Liver (tissue), 8 donors: ENCODE measurements at regions not wholly inside any gene's neighbourhood (a gene's known extent, or its start where the extent isn't known, plus 50 kb on each side); places are given as distances from the start of the nearest gene placed in this dataset.

Experiments
- DNase-seq: peaks from one replicate; pipeline ENCODE4 v3.0.0-alpha.2; 2017; ENCODE audit warnings: low spot score
- H3K27ac ChIP-seq, 2 donors: one replicate each; pipeline ENCODE4 v1.7.0; 2013; ENCODE audit warnings: inconsistent platforms in 2 of 2, low read length in 2 of 2, control low read depth in 1 of 2, low read depth in 1 of 2, mild to moderate bottlenecking in 1 of 2
- H3K27me3 ChIP-seq, 4 donors: one replicate each; pipeline versions ENCODE4 v1.6.1 to v1.7.0; 2013; ENCODE audit warnings: low read length in 3 of 4, inconsistent platforms in 1 of 4, mild to moderate bottlenecking in 1 of 4, moderate library complexity in 1 of 4; ENCODE audit not compliant: control insufficient read depth in 4 of 4, insufficient read depth in 4 of 4
- H3K36me3 ChIP-seq, 4 donors: one replicate each; pipeline versions ENCODE4 v1.6.1 to v1.7.0; 2013; ENCODE audit warnings: low read length in 3 of 4, mild to moderate bottlenecking in 3 of 4, low read depth in 1 of 4, moderate library complexity in 1 of 4; ENCODE audit not compliant: control insufficient read depth in 4 of 4, insufficient read depth in 3 of 4
- H3K4me1 ChIP-seq, 4 donors: one replicate each; pipeline versions ENCODE4 v1.6.1 to v1.7.0; 2013; ENCODE audit warnings: low read length in 3 of 4, mild to moderate bottlenecking in 3 of 4, moderate library complexity in 1 of 4; ENCODE audit not compliant: control insufficient read depth in 4 of 4, insufficient read depth in 4 of 4
- H3K4me3 ChIP-seq, 3 donors: one replicate each; pipeline versions ENCODE4 v1.6.1 to v1.7.0; 2013; ENCODE audit warnings: low read length in 3 of 3, control low read depth in 1 of 3, low read depth in 1 of 3, mild to moderate bottlenecking in 1 of 3
- H3K9ac ChIP-seq, 2 donors: one replicate each; pipeline ENCODE4 v1.7.0; 2013; ENCODE audit warnings: low read length in 2 of 2, mild to moderate bottlenecking in 2 of 2, moderate library complexity in 2 of 2, control low read depth in 1 of 2, low read depth in 1 of 2
- H3K9me3 ChIP-seq, 4 donors: one replicate each; pipeline versions ENCODE4 v1.6.1 to v1.7.0; 2013; ENCODE audit warnings: low read length in 3 of 4; ENCODE audit not compliant: control insufficient read depth in 4 of 4
- ATF3 ChIP-seq: IDR thresholded peaks from 2 replicates; pipeline ENCODE4 v1.6.1; 2016; ENCODE audit warnings: antibody characterized with exemption
- CTCF ChIP-seq: fragments of 150-350 bp; IDR thresholded peaks from 2 replicates; pipeline ENCODE4 v1.5.1; 2017; ENCODE audit warnings: improper control_type of control experiment, low read depth, low read length; ENCODE audit not compliant: missing input control
- EGR1 ChIP-seq, 2 donors: IDR thresholded peaks; 2 replicates each; pipeline ENCODE4 v1.6.1; 2016 to 2018; ENCODE audit warnings: antibody characterized with exemption in 2 of 2, low read depth in 2 of 2
- FOXA1 ChIP-seq: IDR thresholded peaks from 2 replicates; pipeline ENCODE4 v1.6.1; 2016; ENCODE audit warnings: antibody characterized with exemption
- FOXA2 ChIP-seq: IDR thresholded peaks from 2 replicates; pipeline ENCODE4 v1.6.1; 2016; ENCODE audit warnings: antibody characterized with exemption
- GABPA ChIP-seq, 2 donors: IDR thresholded peaks in 1 of 2; conservative IDR thresholded peaks in 1 of 2; 2 replicates each; pipeline ENCODE4 v1.6.1; 2016; ENCODE audit warnings: antibody characterized with exemption in 2 of 2, mild to moderate bottlenecking in 1 of 2, moderate library complexity in 1 of 2
- HNF4A ChIP-seq, 2 donors: conservative IDR thresholded peaks; 2 replicates each; pipeline ENCODE4 v1.6.1; 2016; ENCODE audit warnings: antibody characterized with exemption in 2 of 2, mild to moderate bottlenecking in 2 of 2
- NR2F2 ChIP-seq: IDR thresholded peaks from 2 replicates; pipeline ENCODE4 v1.6.1; 2016; ENCODE audit warnings: antibody characterized with exemption
- RAD21 ChIP-seq, 2 donors: IDR thresholded peaks; 2 replicates each; pipeline ENCODE4 v1.6.1; 2016; ENCODE audit warnings: antibody characterized with exemption in 2 of 2, mild to moderate bottlenecking in 2 of 2
- REST ChIP-seq: IDR thresholded peaks from 2 replicates; pipeline ENCODE4 v1.6.1; 2016; ENCODE audit warnings: antibody characterized with exemption, mild to moderate bottlenecking
- RXRA ChIP-seq, 2 donors: IDR thresholded peaks; 2 replicates each; pipeline ENCODE4 v1.6.1; 2017 to 2018; ENCODE audit warnings: antibody characterized with exemption in 2 of 2, mild to moderate bottlenecking in 1 of 2
- SP1 ChIP-seq: IDR thresholded peaks from 2 replicates; pipeline ENCODE4 v1.6.1; 2018; ENCODE audit warnings: antibody characterized with exemption, mild to moderate bottlenecking
- TAF1 ChIP-seq: conservative IDR thresholded peaks from 2 replicates; pipeline ENCODE4 v1.6.1; 2016; ENCODE audit warnings: antibody characterized with exemption, mild to moderate bottlenecking
- YY1 ChIP-seq: IDR thresholded peaks from 2 replicates; pipeline ENCODE4 v1.6.1; 2016; ENCODE audit warnings: antibody characterized with exemption, mild to moderate bottlenecking
- WGBS: extraction: QIAGEN DNeasy Blood & Tissue Kit; methylation state at CpG from one replicate; pipeline ENCODE4 v1.1.7; 2013; 5-methylcytosine and 5-hydroxymethylcytosine counted together
- donor health status: healthy.
- donor health status: healthy.
- donor health status: healthy.
- donor health status: healthy.
- donor health status: healthy.

GRCh38 chr11:127274328-127274676 is 273.7 kb upstream of the KIRREL3 start:
- Histone ChIP-seq H3K9me3 (no peaks in the 10 kb centered on the region), H3K36me3 (no peaks in the 10 kb centered on the region), H3K27ac (no peak overlapping the region), H3K27me3 (no peaks in the 10 kb centered on the region), H3K9ac (no peak overlapping the region), H3K4me3 (no peak overlapping the region), H3K4me1 (no peaks in the 10 kb centered on the region)
- WGBS: 93% methylated on average over 1 of the region's 1 CpG
- DNase-seq: no peak
- TF ChIP-seq RXRA (IDR thresholded peaks at IDR 0.05): no peak
- no peak for TF ChIP-seq CTCF
- TF ChIP-seq RAD21 (IDR thresholded peaks at IDR 0.05): no peak
- no peak for TF ChIP-seq EGR1 (IDR thresholded peaks at IDR 0.05; ENCODE audit: low read depth in 2 of 2)
- TF ChIP-seq FOXA2: no peak
- TF ChIP-seq REST: no peak
- TF ChIP-seq NR2F2: no peak
- no peak for TF ChIP-seq GABPA (IDR thresholded peaks at IDR 0.05 in 1 of 2, conservative IDR thresholded peaks at IDR 0.05 in 1 of 2)
- no peak for TF ChIP-seq FOXA1
- TF ChIP-seq SP1: no peak
- no peak for TF ChIP-seq HNF4A (conservative IDR thresholded peaks at IDR 0.05)

- TF ChIP-seq SP1 (no peak), HNF4A (conservative IDR thresholded peaks at IDR 0.05) (no peak), CTCF (no peak), FOXA1 (no peak), ATF3 (no peak), TAF1 (no peak), EGR1 (IDR thresholded peaks at IDR 0.05; ENCODE audit: low read depth in 2 of 2) (no peak), GABPA (IDR thresholded peaks at IDR 0.05 in 1 of 2, conservative IDR thresholded peaks at IDR 0.05 in 1 of 2) (no peak), YY1 (no peak), NR2F2 (no peak)
- 79% methylated on average over 5 of the region's 5 CpGs for WGBS
These were observed 273.2 kb upstream of the KIRREL3 start for GRCh38 chr11:127273593-127274327.

More at GRCh38 chr11:127273593-127274327, 273.2 kb upstream of the KIRREL3 start:
- no peak overlapping the region for H3K4me3 ChIP-seq
- no peaks in the 10 kb centered on the region for H3K4me1 ChIP-seq
- no peak overlapping the region for H3K27ac ChIP-seq
- no peaks in the 10 kb centered on the region for H3K27me3 ChIP-seq
- no peak for DNase-seq
- H3K9ac ChIP-seq: no peak overlapping the region
- no peaks in the 10 kb centered on the region for H3K9me3 ChIP-seq
- H3K36me3 ChIP-seq: no peaks in the 10 kb centered on the region
